Bronchial epithelial cell (primary cell): ENCODE measurements at regions not wholly inside any gene's neighbourhood (a gene's known extent, or its start where the extent isn't known, plus 50 kb on each side); places are given as distances from the start of the nearest gene placed in this dataset.
A peak's percentile ranks its signal among the peaks of the same experiment; 100 is the strongest.

Experiments used
- DNase-seq: peaks from one replicate; pipeline ENCODE4 v3.0.0-alpha.2; 2010; ENCODE audit warnings: low read depth
- FAIRE-seq: peaks from 2 replicates; lab custom pipeline; 2011; peaks lifted over from hg19 to GRCh38; lab: Jason Lieb, UNC
- H3K27me3 ChIP-seq: 2 replicates; pipeline ENCODE4 v1.5.1; 2011; ENCODE audit warnings: low read length; ENCODE audit not compliant: control insufficient read depth, insufficient read depth
- H3K36me3 ChIP-seq: 2 replicates; pipeline ENCODE4 v1.5.1; 2011; ENCODE audit warnings: low read length; ENCODE audit not compliant: control insufficient read depth, insufficient read depth
- H3K4me3 ChIP-seq: 2 replicates; pipeline ENCODE4 v1.5.1; 2011; ENCODE audit warnings: mild to moderate bottlenecking, low read depth, low read length, control low read depth
- TF ChIP-seq, protein P1 (sequence below): IDR thresholded peaks from 2 replicates; pipeline ENCODE4 v1.5.1; 2011; ENCODE audit warnings: mild to moderate bottlenecking, moderate library complexity, low read length, control low read depth, inconsistent platforms; ENCODE audit not compliant: insufficient read depth, severe bottlenecking

DNA sequence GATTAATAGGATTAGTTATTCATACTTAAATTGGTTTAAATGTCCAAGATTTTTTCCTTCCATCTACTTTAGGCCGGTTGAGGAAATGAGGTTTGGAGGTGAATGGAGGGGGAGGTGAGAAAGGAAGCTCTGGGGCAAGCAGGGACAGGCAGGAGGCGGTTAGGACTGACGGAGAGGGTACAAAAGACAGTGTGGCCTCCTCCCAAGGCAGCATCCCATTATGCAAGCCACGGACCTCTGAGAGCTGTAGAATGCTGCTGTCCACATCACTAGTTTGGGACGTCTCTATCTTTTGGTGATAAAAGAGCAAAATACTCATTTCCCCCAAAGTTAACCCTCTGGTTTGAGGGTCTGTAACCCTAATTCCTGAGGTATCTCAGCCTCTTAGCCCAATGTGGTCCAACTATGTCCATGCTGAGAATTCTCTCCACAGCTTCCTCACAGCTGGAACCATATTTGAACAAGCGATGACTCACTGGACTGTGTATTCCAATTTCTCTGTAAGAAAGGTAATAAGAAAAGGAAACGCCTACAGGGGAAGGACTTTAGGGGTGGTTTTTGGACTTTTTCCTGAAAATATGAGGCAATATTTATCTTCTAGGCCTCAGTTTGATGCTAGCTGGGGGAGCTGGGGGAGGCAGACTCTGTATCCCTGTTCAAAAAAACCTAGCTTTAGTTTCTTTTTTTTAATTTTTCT is 172.2 kb downstream of the TFAP2B start:
- TF ChIP-seq, protein P1, sequence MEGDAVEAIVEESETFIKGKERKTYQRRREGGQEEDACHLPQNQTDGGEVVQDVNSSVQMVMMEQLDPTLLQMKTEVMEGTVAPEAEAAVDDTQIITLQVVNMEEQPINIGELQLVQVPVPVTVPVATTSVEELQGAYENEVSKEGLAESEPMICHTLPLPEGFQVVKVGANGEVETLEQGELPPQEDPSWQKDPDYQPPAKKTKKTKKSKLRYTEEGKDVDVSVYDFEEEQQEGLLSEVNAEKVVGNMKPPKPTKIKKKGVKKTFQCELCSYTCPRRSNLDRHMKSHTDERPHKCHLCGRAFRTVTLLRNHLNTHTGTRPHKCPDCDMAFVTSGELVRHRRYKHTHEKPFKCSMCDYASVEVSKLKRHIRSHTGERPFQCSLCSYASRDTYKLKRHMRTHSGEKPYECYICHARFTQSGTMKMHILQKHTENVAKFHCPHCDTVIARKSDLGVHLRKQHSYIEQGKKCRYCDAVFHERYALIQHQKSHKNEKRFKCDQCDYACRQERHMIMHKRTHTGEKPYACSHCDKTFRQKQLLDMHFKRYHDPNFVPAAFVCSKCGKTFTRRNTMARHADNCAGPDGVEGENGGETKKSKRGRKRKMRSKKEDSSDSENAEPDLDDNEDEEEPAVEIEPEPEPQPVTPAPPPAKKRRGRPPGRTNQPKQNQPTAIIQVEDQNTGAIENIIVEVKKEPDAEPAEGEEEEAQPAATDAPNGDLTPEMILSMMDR = no peak
- FAIRE-seq = no peak
- H3K27me3 ChIP-seq = no peaks in the 10 kb centered on the region
- H3K4me3 ChIP-seq = no peak overlapping the region
- DNase-seq = peak; percentile 81
- H3K36me3 ChIP-seq = no peaks in the 10 kb centered on the region

GRCh38 chr6:50992232-50992631 is 173.6 kb downstream of the TFAP2B start:
- FAIRE-seq (no peak), DNase-seq (no peak)
- Histone ChIP-seq H3K27me3 (no peaks in the 10 kb centered on the region), H3K36me3 (no peaks in the 10 kb centered on the region), H3K4me3 (no peak overlapping the region)
- TF ChIP-seq, protein P1 = no peak

DNA sequence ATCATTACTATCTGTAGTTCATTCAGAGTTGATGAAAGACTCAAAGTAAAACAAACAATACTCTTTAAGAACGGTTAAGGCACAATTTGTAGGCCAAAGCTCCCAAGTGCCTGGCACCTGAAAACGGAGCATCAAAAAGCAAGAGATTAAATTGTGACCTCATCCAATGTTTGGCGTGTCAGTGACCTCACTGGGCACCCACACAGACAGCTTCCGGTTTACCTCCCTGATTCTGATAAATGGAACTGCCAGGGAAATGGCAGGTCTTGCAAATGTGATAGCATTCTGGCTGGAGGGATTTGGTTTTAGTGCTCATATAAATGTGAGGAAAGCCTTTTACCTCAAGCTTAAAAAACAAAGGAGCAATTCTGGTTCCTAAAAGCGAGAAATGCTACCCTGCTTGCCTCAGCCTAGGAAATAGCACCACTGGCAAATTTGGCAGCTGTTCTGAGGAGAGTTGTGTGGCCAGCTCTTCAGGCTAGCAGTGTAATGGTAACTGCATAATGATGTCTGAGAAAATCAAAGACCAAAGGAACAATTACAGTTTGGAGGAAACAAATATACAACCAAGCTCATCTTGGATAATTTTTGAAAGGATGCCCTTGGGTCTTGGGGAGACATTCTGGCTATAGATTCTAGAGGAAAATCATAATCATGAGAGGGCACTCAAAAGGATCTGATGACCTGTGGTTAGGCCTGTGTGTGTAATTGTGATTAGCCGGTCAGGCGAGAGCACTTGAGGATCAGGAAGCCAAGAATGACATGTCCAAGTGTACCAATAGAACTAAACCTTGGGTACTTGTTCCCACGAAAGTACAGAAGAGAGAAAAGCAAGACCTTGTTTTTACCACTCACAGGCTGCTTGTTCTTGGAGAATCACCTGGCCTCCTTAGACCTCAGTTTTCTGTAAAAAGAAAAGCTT is 174.3 kb downstream of the TFAP2B start:
- H3K36me3 ChIP-seq = no peaks in the 10 kb centered on the region
- TF ChIP-seq, protein P1 = no peak
- FAIRE-seq (no peak), DNase-seq (no peak)
- no peaks in the 10 kb centered on the region for H3K27me3 ChIP-seq
- no peak overlapping the region for H3K4me3 ChIP-seq

DNA sequence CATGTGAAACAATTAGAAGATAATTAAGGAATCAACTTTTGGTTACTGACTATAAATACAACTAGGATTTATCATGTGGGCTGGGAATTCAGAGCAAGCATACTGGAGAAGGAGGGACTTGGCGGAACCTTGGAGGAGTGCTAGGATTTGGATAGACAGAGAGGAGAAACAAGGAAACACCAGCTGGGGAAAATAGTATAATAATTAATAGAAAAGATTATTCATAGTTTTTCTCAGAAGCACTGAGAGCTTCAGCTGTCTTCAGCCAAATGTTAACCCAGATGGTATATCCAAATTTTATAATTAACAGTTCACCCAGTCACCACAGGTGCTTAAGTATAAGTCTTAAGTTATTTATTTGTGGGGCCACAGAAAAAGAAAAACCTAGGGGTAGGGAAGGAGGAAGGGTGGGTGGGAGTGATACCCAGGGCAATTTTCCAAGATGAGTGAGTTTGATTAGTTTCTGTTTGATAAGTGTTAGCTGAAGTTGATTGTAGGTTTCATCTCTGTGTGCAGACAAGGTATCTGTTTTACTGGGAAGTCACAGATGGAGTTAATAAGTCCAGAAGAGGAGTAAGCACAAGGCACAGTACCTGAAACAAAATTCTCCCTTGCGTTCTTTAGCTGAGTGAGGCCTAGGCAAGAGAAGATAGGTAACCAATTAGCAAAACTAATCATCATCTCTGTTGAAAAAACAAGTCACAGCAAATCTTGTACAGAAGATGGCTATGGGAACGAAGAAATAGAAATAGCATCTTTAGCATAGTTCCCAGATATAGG is 175.5 kb downstream of the TFAP2B start:
- no peak for DNase-seq
- no peak overlapping the region for H3K4me3 ChIP-seq
- no peaks in the 10 kb centered on the region for H3K36me3 ChIP-seq
- no peak for FAIRE-seq
- no peaks in the 10 kb centered on the region for H3K27me3 ChIP-seq
- TF ChIP-seq, protein P1 = no peak

GRCh38 chr6:50995036-50995435 is 176.4 kb downstream of the TFAP2B start:
- DNase-seq (no peak), FAIRE-seq (no peak)
- TF ChIP-seq, protein P1 = no peak
- Histone ChIP-seq H3K27me3 (no peaks in the 10 kb centered on the region), H3K4me3 (no peak overlapping the region), H3K36me3 (no peaks in the 10 kb centered on the region)
